Mesendoderm (in vitro differentiated cells): ENCODE measurements at regions not wholly inside any gene's neighbourhood (a gene's known extent, or its start where the extent isn't known, plus 50 kb on each side); places are given as distances from the start of the nearest gene placed in this dataset.

Experiments used
- DNase-seq: peaks from one replicate; pipeline ENCODE4 v3.0.0; 2013
- H2AK5ac ChIP-seq: 2 replicates; pipeline ENCODE4 v1.6.1; 2013; ENCODE audit warnings: low read length, inconsistent platforms
- H2BK120ac ChIP-seq: 2 replicates; pipeline ENCODE4 v1.6.1; 2013; ENCODE audit warnings: low read depth, mild to moderate bottlenecking, low read length, moderate library complexity, mixed read lengths
- H2BK15ac ChIP-seq: replicated peaks from 2 replicates; pipeline ENCODE4 v1.6.1; 2013; ENCODE audit warnings: low read depth, mild to moderate bottlenecking, moderate library complexity
- H2BK5ac ChIP-seq: 2 replicates; pipeline ENCODE4 v1.6.1; 2013; ENCODE audit warnings: low read length, inconsistent platforms
- H3K18ac ChIP-seq: 2 replicates; pipeline ENCODE4 v1.6.1; 2013; ENCODE audit warnings: mild to moderate bottlenecking, low read length, mixed read lengths
- H3K23ac ChIP-seq: one replicate; pipeline ENCODE4 v1.6.1; 2013; ENCODE audit warnings: low read length
- H3K27ac ChIP-seq: 2 replicates; pipeline ENCODE4 v1.5.1; 2013; ENCODE audit warnings: low read depth, mild to moderate bottlenecking, inconsistent platforms, low read length, moderate library complexity
- H3K27me3 ChIP-seq: 2 replicates; pipeline ENCODE4 v1.6.1; 2013; ENCODE audit warnings: low read length, control low read depth, mild to moderate bottlenecking, inconsistent platforms; ENCODE audit not compliant: insufficient read depth, poor library complexity
- H3K36me3 ChIP-seq: 2 replicates; pipeline ENCODE4 v1.6.1; 2013; ENCODE audit warnings: low read length, inconsistent platforms; ENCODE audit not compliant: control insufficient read depth, insufficient read depth
- H3K4ac ChIP-seq: one replicate; pipeline ENCODE4 v1.6.1; 2013; ENCODE audit warnings: low read depth, mild to moderate bottlenecking, low read length, moderate library complexity
- H3K4me1 ChIP-seq: 2 replicates; pipeline ENCODE4 v1.6.1; 2013; ENCODE audit warnings: low read depth, low read length, inconsistent platforms; ENCODE audit not compliant: control insufficient read depth
- H3K4me2 ChIP-seq: 2 replicates; pipeline ENCODE4 v1.6.1; 2013; ENCODE audit warnings: low read length
- H3K4me3 ChIP-seq: 2 replicates; pipeline ENCODE4 v1.5.1; 2013; ENCODE audit warnings: mild to moderate bottlenecking, low read length
- H3K56ac ChIP-seq: one replicate; pipeline ENCODE4 v1.6.1; 2013; ENCODE audit warnings: low read length
- H3K79me1 ChIP-seq: 2 replicates; pipeline ENCODE4 v1.6.1; 2013; ENCODE audit warnings: low read length, inconsistent platforms
- H3K79me2 ChIP-seq: 2 replicates; pipeline ENCODE4 v1.6.1; 2013; ENCODE audit warnings: mild to moderate bottlenecking, low read length; ENCODE audit not compliant: control insufficient read depth, insufficient read depth
- H3K9ac ChIP-seq: 2 replicates; pipeline ENCODE4 v1.6.1; 2013; ENCODE audit warnings: low read length, inconsistent platforms
- H4K5ac ChIP-seq: one replicate; pipeline ENCODE4 v1.6.1; 2013; ENCODE audit warnings: low read length
- H4K8ac ChIP-seq: one replicate; pipeline ENCODE4 v1.6.1; 2013; ENCODE audit warnings: low read depth, mild to moderate bottlenecking, control low read depth, low read length, moderate library complexity
- WGBS: extraction: QIAGEN DNeasy Blood & Tissue Kit; methylation state at CpG from one replicate; pipeline ENCODE4 v1.1.7; 2013; ENCODE audit warnings: low lambda C conversion rate, missing lambda C conversion rate; ENCODE audit not compliant: insufficient coverage; ENCODE audit errors: extremely low coverage; 5-methylcytosine and 5-hydroxymethylcytosine counted together

- Histone ChIP-seq H3K4me2 (no peak overlapping the region), H3K18ac (no peak overlapping the region), H3K79me2 (no peaks in the 10 kb centered on the region), H3K4me3 (no peak overlapping the region), H2AK5ac (no peak overlapping the region), H3K27me3 (no peaks in the 10 kb centered on the region), H4K5ac (no peak overlapping the region), H3K4me1 (no peaks in the 10 kb centered on the region), H3K27ac (no peak overlapping the region), H3K4ac (no peak overlapping the region), H2BK15ac (no peak overlapping the region), H3K79me1 (no peaks in the 10 kb centered on the region), H3K9ac (no peak overlapping the region), H3K56ac (no peak overlapping the region), H3K36me3 (no peaks in the 10 kb centered on the region), H2BK5ac (no peak overlapping the region), H3K23ac (no peak overlapping the region), H4K8ac (no peak overlapping the region), H2BK120ac (no peak overlapping the region)
- DNase-seq, result no peak
- WGBS, result no CpG with 5 or more reads among the region's 2 CpGs
Observed at GRCh38 chr13:86201477-86201876, 402.3 kb upstream of the SLITRK6 start.

GRCh38 chr13:86193281-86193680 is 394.1 kb upstream of the SLITRK6 start:
- Histone ChIP-seq H3K4me3 (no peak overlapping the region), H3K23ac (no peak overlapping the region), H3K79me2 (no peaks in the 10 kb centered on the region), H4K5ac (no peak overlapping the region), H3K4me2 (no peak overlapping the region), H3K56ac (no peak overlapping the region), H3K4me1 (no peaks in the 10 kb centered on the region), H2AK5ac (no peak overlapping the region), H2BK120ac (no peak overlapping the region), H3K79me1 (no peaks in the 10 kb centered on the region), H2BK15ac (no peak overlapping the region), H3K9ac (no peak overlapping the region), H3K18ac (no peak overlapping the region), H3K4ac (no peak overlapping the region), H2BK5ac (no peak overlapping the region), H3K27ac (no peak overlapping the region), H4K8ac (no peak overlapping the region), H3K36me3 (no peaks in the 10 kb centered on the region), H3K27me3 (no peaks in the 10 kb centered on the region)
- no peak for DNase-seq
- WGBS, result no CpG with 5 or more reads among the region's 1 CpG

GRCh38 chr13:86188170-86188569 is 389.0 kb upstream of the SLITRK6 start:
- H3K4me2 ChIP-seq, result no peak overlapping the region
- no peak overlapping the region for H3K23ac ChIP-seq
- DNase-seq, result peak; percentile 36
- H3K4me1 ChIP-seq, result no peaks in the 10 kb centered on the region
- no peak overlapping the region for H4K5ac ChIP-seq
- no peak overlapping the region for H3K9ac ChIP-seq
- H3K36me3 ChIP-seq, result no peaks in the 10 kb centered on the region
- no CpG with 5 or more reads among the region's 4 CpGs for WGBS
- peak overlapping the region; percentile 46 for H2BK5ac ChIP-seq
- H3K27ac ChIP-seq, result no peak overlapping the region
- H2BK15ac ChIP-seq, result no peak overlapping the region
- H3K4me3 ChIP-seq, result no peak overlapping the region
- H3K27me3 ChIP-seq, result no peaks in the 10 kb centered on the region
- H2BK120ac ChIP-seq, result no peak overlapping the region
- no peaks in the 10 kb centered on the region for H3K79me1 ChIP-seq
- no peak overlapping the region for H4K8ac ChIP-seq
- H3K79me2 ChIP-seq, result no peaks in the 10 kb centered on the region
- no peak overlapping the region for H3K4ac ChIP-seq
- no peak overlapping the region for H2AK5ac ChIP-seq
- H3K18ac ChIP-seq, result no peak overlapping the region
- no peak overlapping the region for H3K56ac ChIP-seq

GRCh38 chr13:86185636-86186035 is 386.4 kb upstream of the SLITRK6 start:
- Histone ChIP-seq H3K27ac (no peak overlapping the region), H3K23ac (no peak overlapping the region), H3K56ac (no peak overlapping the region), H3K27me3 (no peaks in the 10 kb centered on the region), H3K4ac (no peak overlapping the region), H2BK120ac (no peak overlapping the region), H3K79me2 (no peaks in the 10 kb centered on the region), H3K36me3 (no peaks in the 10 kb centered on the region), H2BK15ac (no peak overlapping the region), H3K4me1 (no peaks in the 10 kb centered on the region), H3K79me1 (no peaks in the 10 kb centered on the region), H4K8ac (no peak overlapping the region), H2AK5ac (no peak overlapping the region), H3K4me3 (no peak overlapping the region), H4K5ac (no peak overlapping the region), H3K9ac (no peak overlapping the region), H3K4me2 (no peak overlapping the region), H3K18ac (no peak overlapping the region), H2BK5ac (no peak overlapping the region)
- WGBS, result no CpG with 5 or more reads among the region's 5 CpGs
- no peak for DNase-seq

GRCh38 chr13:86185107-86185506 is 385.9 kb upstream of the SLITRK6 start:
- no CpG with 5 or more reads among the region's 3 CpGs for WGBS
- Histone ChIP-seq H3K9ac (no peak overlapping the region), H3K79me1 (no peaks in the 10 kb centered on the region), H3K27ac (no peak overlapping the region), H2BK15ac (no peak overlapping the region), H2AK5ac (no peak overlapping the region), H3K4ac (no peak overlapping the region), H2BK120ac (no peak overlapping the region), H3K36me3 (no peaks in the 10 kb centered on the region), H3K23ac (no peak overlapping the region), H2BK5ac (no peak overlapping the region), H3K4me3 (no peak overlapping the region), H3K27me3 (no peaks in the 10 kb centered on the region), H3K79me2 (no peaks in the 10 kb centered on the region), H3K4me1 (no peaks in the 10 kb centered on the region), H4K8ac (no peak overlapping the region), H3K18ac (no peak overlapping the region), H4K5ac (no peak overlapping the region), H3K4me2 (no peak overlapping the region), H3K56ac (no peak overlapping the region)
- no peak for DNase-seq

- Histone ChIP-seq H2BK5ac (no peak overlapping the region), H3K79me2 (no peaks in the 10 kb centered on the region), H2AK5ac (no peak overlapping the region), H2BK120ac (no peak overlapping the region), H2BK15ac (no peak overlapping the region), H3K36me3 (no peaks in the 10 kb centered on the region), H3K18ac (no peak overlapping the region), H3K9ac (no peak overlapping the region), H3K79me1 (no peaks in the 10 kb centered on the region), H3K56ac (no peak overlapping the region), H3K4me2 (no peak overlapping the region), H3K4ac (no peak overlapping the region), H3K27me3 (no peaks in the 10 kb centered on the region), H3K27ac (no peak overlapping the region), H3K4me1 (no peaks in the 10 kb centered on the region), H3K23ac (no peak overlapping the region), H4K8ac (no peak overlapping the region), H3K4me3 (no peak overlapping the region), H4K5ac (no peak overlapping the region)
- peak; percentile 6 for DNase-seq
- no CpG with 5 or more reads among the region's 2 CpGs for WGBS
Observed at GRCh38 chr13:86174622-86175021, 375.4 kb upstream of the SLITRK6 start.
